ENCODE measurements at regions not wholly inside any gene's neighbourhood (a gene's known extent, or its start where the extent isn't known, plus 50 kb on each side); places are given as distances from the start of the nearest gene placed in this dataset.

DNA sequence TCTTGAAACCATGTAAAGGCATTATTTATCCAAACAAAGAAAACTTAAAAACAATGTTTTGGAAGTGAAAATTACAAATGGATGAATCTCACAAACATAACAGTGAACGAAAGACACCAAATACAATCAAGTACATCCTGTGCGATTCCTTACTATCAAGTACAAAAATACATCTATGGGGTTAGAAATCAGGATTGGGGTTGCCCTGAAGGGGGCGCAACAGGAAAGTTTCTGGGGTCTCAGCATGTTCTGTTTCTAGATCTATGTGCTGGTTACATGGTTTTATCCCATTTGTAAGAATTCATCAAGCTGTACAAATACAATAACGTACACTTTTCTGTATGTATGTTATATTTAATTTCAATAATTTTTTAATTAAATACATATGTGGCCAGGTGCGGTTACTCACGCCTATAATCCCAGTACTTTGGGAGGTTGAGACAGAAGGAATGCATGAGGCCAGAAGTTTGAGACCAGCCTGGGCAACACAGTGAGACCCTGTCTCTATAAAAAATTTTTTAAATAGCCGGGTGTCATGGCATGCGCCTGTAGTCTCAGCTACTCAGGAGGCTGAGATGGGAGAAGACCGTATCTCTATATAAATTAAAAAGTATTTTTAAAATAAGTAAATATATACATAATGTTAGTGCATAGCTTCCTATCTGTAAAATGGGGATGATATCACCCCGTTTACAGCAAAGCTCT is 121.5 kb upstream of the SOD1 start:
- no peaks in the 10 kb centered on the region for H3K36me3 Mint-ChIP-seq (ENCODE audit: low read depth)
- no peak overlapping the region for H3K4me3 Mint-ChIP-seq
- no peaks in the 10 kb centered on the region for H3K9me3 Mint-ChIP-seq
- H3K27ac Mint-ChIP-seq = no peak overlapping the region
- H3K4me1 Mint-ChIP-seq (ENCODE audit: low read depth) = no peaks in the 10 kb centered on the region
- DNase-seq (ENCODE audit: low spot score) = no peak
- no peaks in the 10 kb centered on the region for H3K27me3 Mint-ChIP-seq (ENCODE audit: low read depth)

DNA sequence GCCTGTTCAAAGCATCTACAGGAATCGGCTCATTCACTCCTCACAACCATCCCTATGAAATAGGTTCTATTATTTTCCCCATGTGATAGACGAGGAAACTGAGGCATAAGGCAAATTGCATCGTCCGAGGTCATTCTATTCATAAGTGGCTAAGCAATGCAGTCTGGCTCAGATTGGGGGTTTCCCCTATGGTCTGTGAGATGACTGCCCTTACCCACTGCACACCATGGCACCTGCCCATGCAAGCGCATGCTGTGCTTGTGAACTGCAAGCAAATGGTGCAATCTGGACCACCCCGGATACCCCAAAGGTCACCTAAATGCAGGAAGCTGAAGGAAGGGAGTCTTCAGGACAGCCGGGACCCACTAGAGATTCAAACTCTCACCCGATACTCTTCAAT is 123.4 kb upstream of the SOD1 start:
- Mint-ChIP-seq H3K27me3 (ENCODE audit: low read depth) (peaks cover 2% of the 10 kb centered on the region), H3K4me1 (ENCODE audit: low read depth) (no peaks in the 10 kb centered on the region), H3K4me3 (no peak overlapping the region), H3K27ac (no peak overlapping the region), H3K9me3 (no peaks in the 10 kb centered on the region), H3K36me3 (ENCODE audit: low read depth) (no peaks in the 10 kb centered on the region)
- no peak for DNase-seq (ENCODE audit: low spot score)

DNA sequence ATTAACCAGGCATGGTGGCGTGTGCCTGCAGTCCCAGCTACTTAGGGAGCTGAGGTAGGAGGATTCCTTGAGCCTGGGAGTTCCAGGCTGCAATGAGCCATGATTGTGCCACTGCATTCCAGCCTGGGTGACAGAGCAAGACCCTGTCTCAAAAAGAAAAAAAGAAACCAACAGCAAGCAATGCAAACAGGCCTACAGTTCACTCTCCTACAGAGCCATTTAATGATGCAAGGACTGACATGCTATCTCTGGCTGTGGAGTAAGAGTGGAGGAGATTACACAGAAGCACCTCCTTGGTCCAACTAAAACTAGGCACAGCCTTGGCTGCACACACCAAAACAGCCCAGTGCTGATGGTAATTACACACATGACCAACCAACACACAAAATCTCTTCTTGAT is 127.5 kb upstream of the SOD1 start:
- Mint-ChIP-seq H3K4me1 (ENCODE audit: low read depth) (peaks cover 7% of the 10 kb centered on the region), H3K27ac (no peak overlapping the region), H3K36me3 (ENCODE audit: low read depth) (no peaks in the 10 kb centered on the region), H3K9me3 (no peaks in the 10 kb centered on the region), H3K27me3 (ENCODE audit: low read depth) (peaks cover 12% of the 10 kb centered on the region), H3K4me3 (no peak overlapping the region)
- DNase-seq (ENCODE audit: low spot score) = no peak

DNA sequence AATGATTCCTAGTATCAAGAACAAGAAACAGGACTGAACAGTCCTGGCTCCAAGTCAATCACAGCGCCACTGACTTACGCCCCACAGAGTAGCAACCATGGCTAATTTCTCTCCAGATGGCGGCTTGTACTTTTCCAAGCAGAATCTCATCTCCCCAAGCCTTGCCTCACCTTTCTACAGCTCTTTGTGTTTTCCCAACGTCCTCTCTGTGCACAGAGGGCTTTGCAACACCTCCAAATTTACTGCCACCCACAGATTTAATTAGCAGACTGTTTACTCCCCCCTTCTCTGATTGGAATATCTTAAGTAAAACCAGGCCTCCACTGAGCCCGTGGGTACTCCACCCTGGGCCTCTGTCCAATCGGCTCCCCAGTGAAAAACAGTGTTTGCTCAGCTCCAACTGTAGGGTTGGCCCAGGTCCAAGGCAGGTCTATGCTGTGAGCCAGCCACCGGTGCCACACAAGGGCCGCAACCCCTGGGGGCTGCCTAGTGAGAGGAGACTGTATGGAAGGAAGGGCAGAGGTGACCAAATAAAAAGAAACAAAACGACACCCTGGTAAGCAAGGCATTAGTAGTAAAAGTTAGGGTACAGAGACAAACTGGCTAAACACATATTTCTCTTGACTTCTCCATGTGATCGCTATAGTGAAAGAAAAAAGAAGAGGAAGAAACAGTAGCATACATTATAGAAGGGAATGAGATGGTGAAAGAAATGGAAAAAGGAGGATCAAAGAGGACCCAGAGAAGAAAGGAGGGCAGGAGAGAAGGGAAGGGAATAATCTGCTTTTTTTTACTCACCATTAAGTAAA is 128.4 kb upstream of the SOD1 start:
- H3K9me3 Mint-ChIP-seq = no peaks in the 10 kb centered on the region
- no peak for DNase-seq (ENCODE audit: low spot score)
- H3K27ac Mint-ChIP-seq = no peak overlapping the region
- H3K4me1 Mint-ChIP-seq (ENCODE audit: low read depth) = peaks cover 7% of the 10 kb centered on the region
- H3K36me3 Mint-ChIP-seq (ENCODE audit: low read depth) = no peaks in the 10 kb centered on the region
- H3K4me3 Mint-ChIP-seq = no peak overlapping the region
- H3K27me3 Mint-ChIP-seq (ENCODE audit: low read depth) = peaks cover 12% of the 10 kb centered on the region

DNA sequence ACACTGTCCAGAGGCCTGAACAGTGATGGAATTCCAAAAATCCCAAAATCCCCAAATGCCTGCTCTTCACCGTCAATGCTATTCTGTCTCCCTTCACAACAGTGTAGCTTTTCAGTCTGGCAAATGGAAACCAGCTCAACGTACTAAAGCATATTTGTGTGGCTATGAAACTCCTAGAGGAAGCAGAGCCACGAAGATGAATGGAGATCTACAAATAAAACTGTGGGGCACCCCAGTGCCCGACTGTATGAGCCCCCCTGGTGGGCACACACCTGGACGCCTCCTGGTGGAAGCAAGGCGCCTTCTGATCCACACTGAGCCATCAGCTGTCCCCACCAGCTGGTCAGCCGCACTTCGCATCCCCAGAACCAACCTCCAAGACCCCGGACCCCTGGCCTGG is 129.1 kb upstream of the SOD1 start:
- Mint-ChIP-seq H3K4me3 (no peak overlapping the region), H3K27me3 (ENCODE audit: low read depth) (peaks cover 12% of the 10 kb centered on the region), H3K36me3 (ENCODE audit: low read depth) (no peaks in the 10 kb centered on the region), H3K9me3 (no peaks in the 10 kb centered on the region), H3K27ac (no peak overlapping the region), H3K4me1 (ENCODE audit: low read depth) (peaks cover 7% of the 10 kb centered on the region)
- DNase-seq (ENCODE audit: low spot score) = no peak

DNA sequence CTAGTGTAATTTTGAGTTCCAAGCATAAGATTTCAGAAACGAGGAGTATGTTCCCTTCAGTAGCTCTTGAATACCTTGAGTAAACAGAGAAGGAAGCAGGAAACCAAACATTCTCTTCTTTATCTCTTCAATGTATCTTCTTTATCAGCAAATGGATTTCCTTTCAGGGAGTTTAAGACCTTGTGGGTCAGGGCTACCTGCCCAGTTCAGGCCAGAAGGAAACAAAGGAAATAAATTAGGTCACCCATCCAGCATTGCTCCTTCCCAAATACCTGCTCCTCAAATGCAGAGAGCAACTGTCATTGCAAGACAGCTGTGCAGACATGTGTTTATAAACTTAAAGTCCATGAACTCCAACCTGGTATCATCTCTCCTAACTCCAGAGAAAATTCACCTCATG is 130.1 kb upstream of the SOD1 start:
- H3K4me3 Mint-ChIP-seq = no peak overlapping the region

DNA sequence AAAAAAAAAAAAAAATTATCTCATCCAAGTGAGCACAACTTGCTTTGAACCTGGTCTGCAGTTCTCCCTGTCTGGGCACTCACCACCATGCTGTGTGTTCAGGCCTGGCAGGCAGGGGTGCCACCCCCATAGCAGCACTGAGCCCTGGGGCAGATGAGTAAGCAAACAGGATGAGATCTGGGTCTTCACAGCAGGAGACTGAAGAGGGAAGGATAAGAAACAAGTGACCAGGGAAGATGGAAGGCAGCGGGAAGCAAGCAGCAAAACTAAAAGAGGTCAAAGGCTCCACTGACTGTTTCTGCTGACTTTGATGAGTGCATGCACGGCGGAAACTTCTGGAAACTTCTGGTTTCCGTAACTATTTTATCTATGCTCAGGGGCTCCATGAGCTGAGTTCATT is 133.5 kb upstream of the SOD1 start:
- DNase-seq (ENCODE audit: low spot score) = no peak
- H3K4me3 Mint-ChIP-seq = no peak overlapping the region
- peaks cover 14% of the 10 kb centered on the region for H3K27me3 Mint-ChIP-seq (ENCODE audit: low read depth)
- no peaks in the 10 kb centered on the region for H3K36me3 Mint-ChIP-seq (ENCODE audit: low read depth)
- H3K27ac Mint-ChIP-seq = no peak overlapping the region
- H3K4me1 Mint-ChIP-seq (ENCODE audit: low read depth) = peaks cover 7% of the 10 kb centered on the region
- no peaks in the 10 kb centered on the region for H3K9me3 Mint-ChIP-seq

More for the DNA sequence above, 130.1 kb upstream of the SOD1 start:
- Mint-ChIP-seq H3K36me3 (ENCODE audit: low read depth) (no peaks in the 10 kb centered on the region), H3K27ac (no peak overlapping the region), H3K9me3 (no peaks in the 10 kb centered on the region), H3K4me1 (ENCODE audit: low read depth) (peaks cover 7% of the 10 kb centered on the region), H3K27me3 (ENCODE audit: low read depth) (peaks cover 12% of the 10 kb centered on the region)
- DNase-seq (ENCODE audit: low spot score) = no peak

DNA sequence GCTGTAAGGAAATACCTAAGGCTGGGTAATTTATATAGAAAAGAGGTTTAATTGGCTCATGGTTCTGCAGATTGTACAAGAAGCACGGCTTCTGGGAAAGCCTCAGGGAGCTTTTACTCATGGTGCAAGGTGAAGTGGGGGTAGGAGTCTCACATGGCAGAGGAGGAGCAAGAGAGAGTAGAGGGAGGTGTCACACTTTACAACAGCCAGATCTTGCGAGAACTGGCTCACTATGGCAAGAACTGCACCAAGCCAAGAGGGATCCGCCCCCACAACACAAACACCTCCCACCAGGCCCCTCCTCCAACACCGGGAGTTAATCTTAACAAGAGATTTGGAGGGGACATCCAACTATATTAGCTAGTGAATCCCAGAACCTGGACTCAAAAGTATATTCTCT is 135.4 kb upstream of the SOD1 start:
- H3K27ac Mint-ChIP-seq = no peak overlapping the region
- no peaks in the 10 kb centered on the region for H3K9me3 Mint-ChIP-seq
- no peak overlapping the region for H3K4me3 Mint-ChIP-seq
- DNase-seq (ENCODE audit: low spot score) = no peak
- H3K36me3 Mint-ChIP-seq (ENCODE audit: low read depth) = no peaks in the 10 kb centered on the region
- H3K4me1 Mint-ChIP-seq (ENCODE audit: low read depth) = peaks cover under 1% of the 10 kb centered on the region
- H3K27me3 Mint-ChIP-seq (ENCODE audit: low read depth) = peaks cover 11% of the 10 kb centered on the region

DNA sequence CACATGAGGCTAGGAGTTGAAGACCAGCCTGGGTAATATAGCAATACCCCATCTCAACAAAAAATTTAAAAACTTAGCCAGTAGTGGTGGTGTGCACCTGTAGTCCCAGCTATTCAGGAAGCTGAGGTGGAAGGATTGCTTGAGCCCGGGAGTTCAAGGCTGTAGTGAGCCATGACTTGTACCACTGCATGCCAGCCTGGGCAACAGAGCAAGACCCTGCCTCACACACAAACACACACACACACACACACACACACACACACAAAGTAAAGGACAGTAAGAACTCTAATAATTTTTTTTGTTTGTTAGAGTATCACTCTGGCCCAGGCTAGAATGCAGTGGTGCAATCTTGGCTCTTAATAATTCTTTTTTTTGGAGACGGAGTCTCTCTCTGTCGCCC is 138.0 kb upstream of the SOD1 start:
- no peak overlapping the region for H3K27ac Mint-ChIP-seq
- no peak for DNase-seq (ENCODE audit: low spot score)
- no peak overlapping the region for H3K4me3 Mint-ChIP-seq
- H3K36me3 Mint-ChIP-seq (ENCODE audit: low read depth) = no peaks in the 10 kb centered on the region
- H3K27me3 Mint-ChIP-seq (ENCODE audit: low read depth) = peaks cover 4% of the 10 kb centered on the region
- H3K4me1 Mint-ChIP-seq (ENCODE audit: low read depth) = peaks cover 4% of the 10 kb centered on the region
- H3K9me3 Mint-ChIP-seq = no peaks in the 10 kb centered on the region

DNA sequence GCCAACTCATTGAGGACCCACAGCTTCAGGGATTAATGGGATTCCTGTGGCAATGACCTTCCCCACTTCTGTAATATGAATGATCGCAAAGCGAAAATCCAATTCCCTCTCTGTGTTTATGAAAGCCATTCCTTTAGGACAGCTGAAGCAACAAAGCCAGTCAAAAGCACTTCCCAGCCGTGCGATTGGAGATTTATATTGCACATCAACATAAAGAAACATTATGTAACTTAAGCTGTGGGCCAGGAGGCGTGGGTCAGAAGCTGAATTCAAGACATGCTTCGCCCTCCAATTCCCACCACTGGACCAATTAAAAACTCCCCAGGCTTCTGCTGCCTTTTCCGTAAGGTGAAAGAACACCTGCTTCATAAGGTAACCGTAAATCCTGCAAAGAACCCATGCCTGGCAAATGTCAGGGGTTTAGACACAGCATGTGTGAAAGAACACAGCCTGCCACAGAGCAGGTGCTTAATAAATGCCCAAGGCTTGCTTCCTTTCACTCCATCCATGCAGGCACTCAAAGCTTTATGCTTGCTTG is 138.9 kb upstream of the SOD1 start:
- H3K4me1 Mint-ChIP-seq (ENCODE audit: low read depth) = peaks cover 4% of the 10 kb centered on the region
- no peaks in the 10 kb centered on the region for H3K36me3 Mint-ChIP-seq (ENCODE audit: low read depth)
- H3K27ac Mint-ChIP-seq = no peak overlapping the region
- DNase-seq (ENCODE audit: low spot score) = no peak
- no peak overlapping the region for H3K4me3 Mint-ChIP-seq
- peaks cover 4% of the 10 kb centered on the region for H3K27me3 Mint-ChIP-seq (ENCODE audit: low read depth)
- no peaks in the 10 kb centered on the region for H3K9me3 Mint-ChIP-seq

DNA sequence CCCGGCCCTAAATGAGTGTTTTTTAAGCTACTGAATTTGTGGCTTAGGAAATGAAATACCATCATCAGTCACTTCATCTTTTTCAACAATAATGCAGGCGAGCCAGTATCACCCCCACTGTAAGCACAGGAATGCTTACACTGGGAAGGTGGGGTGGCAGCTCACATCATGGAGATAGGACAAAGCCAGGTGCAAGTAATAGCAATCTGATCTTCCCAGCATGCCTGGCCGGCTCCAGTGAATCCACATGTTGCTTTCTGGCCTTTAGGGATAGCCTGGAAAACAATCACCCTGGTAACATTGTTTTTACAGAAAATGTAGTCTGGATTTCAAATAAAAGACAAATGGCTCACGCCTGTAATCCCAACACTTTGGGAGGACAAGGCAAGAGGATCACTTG is 140.9 kb upstream of the SOD1 start:
- Mint-ChIP-seq H3K4me1 (ENCODE audit: low read depth) (peaks cover 4% of the 10 kb centered on the region), H3K4me3 (no peak overlapping the region), H3K27me3 (ENCODE audit: low read depth) (peaks cover 10% of the 10 kb centered on the region), H3K36me3 (ENCODE audit: low read depth) (no peaks in the 10 kb centered on the region), H3K9me3 (no peaks in the 10 kb centered on the region), H3K27ac (no peak overlapping the region)
- DNase-seq (ENCODE audit: low spot score) = no peak

DNA sequence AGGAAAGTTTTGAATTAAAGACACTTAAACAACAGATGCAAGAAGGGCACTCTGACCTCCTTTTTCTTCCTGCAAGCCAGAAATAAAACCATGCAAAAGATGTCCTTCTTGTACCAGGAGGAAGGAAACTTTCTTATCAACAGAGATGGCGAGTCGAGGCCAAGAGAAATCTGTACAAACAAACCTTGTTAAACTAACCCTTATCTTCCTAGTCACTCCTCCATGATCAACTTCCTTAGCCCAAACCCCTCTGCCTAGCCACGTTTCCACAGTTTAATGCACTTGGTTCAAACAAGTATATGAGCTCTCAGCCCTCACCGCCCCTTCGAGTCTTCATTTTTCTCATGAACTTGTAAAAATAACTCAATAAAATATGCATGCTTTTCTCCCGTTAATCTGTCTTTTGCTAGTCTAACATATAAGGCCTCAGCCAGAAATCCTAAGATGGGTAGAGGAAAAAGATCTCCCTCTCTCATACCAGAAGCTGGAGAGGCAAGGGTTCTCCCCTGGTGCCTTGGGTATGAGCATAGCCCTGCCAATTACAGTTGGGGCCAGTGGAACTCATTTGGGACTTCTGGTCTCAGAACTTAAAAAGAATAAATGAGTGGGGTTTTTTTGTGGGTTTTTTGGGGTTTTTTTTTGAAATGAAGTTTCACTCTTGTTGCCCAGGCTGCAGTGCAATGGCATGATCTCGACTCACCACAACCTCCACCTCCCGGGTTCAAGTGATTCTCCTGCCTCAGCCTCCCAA is 141.7 kb upstream of the SOD1 start:
- Mint-ChIP-seq H3K4me1 (ENCODE audit: low read depth) (peaks cover 4% of the 10 kb centered on the region), H3K27me3 (ENCODE audit: low read depth) (peaks cover 17% of the 10 kb centered on the region), H3K4me3 (no peak overlapping the region), H3K27ac (no peak overlapping the region), H3K9me3 (no peaks in the 10 kb centered on the region), H3K36me3 (ENCODE audit: low read depth) (no peaks in the 10 kb centered on the region)
- no peak for DNase-seq (ENCODE audit: low spot score)

DNA sequence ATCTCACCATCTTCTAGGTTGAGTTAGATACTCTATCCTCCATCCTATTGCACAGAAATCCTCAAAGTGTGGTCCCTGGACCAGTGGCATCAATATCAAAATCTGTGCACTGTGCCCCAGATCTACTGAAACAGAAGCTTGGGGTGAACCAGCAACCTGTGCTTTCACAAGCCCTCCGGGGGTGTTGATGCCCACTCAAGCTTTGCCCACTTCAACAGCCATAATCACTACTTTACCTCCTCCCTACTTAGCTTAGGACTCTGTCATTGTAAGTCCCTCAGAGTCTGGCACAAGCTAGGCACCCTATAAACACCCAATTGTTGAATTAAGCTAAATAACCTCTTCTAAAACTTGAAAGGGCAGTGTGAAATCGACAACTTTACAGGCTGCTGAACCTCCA is 144.2 kb upstream of the SOD1 start:
- Mint-ChIP-seq H3K4me3 (no peak overlapping the region), H3K9me3 (no peaks in the 10 kb centered on the region), H3K36me3 (ENCODE audit: low read depth) (no peaks in the 10 kb centered on the region), H3K4me1 (ENCODE audit: low read depth) (peaks cover 6% of the 10 kb centered on the region), H3K27ac (no peak overlapping the region), H3K27me3 (ENCODE audit: low read depth) (peaks cover 26% of the 10 kb centered on the region)
- DNase-seq (ENCODE audit: low spot score) = no peak

DNA sequence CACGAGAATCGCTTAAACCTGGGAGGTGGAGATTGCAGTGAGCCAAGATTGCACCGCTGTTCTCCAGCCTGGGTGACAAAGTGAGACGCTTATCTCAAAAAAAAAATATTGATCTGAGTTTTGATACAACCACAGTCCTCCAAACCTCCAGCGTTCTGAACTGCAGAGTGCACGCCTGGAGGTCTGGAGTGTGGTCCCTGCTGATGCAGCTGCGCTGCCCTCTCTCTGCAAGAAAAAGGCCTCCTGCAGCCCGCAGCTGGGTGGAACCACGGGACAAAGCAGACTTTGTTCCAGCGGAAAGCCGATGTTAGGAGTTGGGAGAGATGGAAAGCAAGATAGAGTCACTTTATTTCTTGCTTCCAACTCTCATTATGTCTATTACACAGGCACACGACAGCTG is 144.9 kb upstream of the SOD1 start:
- H3K36me3 Mint-ChIP-seq (ENCODE audit: low read depth) = no peaks in the 10 kb centered on the region
- peaks cover 29% of the 10 kb centered on the region for H3K27me3 Mint-ChIP-seq (ENCODE audit: low read depth)
- H3K4me3 Mint-ChIP-seq = no peak overlapping the region
- DNase-seq (ENCODE audit: low spot score) = no peak
- no peak overlapping the region for H3K27ac Mint-ChIP-seq
- H3K9me3 Mint-ChIP-seq = no peaks in the 10 kb centered on the region
- H3K4me1 Mint-ChIP-seq (ENCODE audit: low read depth) = peaks cover 13% of the 10 kb centered on the region

Data from T-helper 2 cell treated with Interferon-gamma antibody and Interleukin-4, amounts not matched to agents 5 μg/mL and 100 μg/mL, for 36 hours (primary cell).